KBM-7 (cell line): ENCODE measurements at regions not wholly inside any gene's neighbourhood (a gene's known extent, or its start where the extent isn't known, plus 50 kb on each side); places are given as distances from the start of the nearest gene placed in this dataset.

Source experiments
- DNase-seq: peaks from one replicate; pipeline ENCODE4 v3.0.0-alpha.2; 2015
- in situ Hi-C: fragments of 300-500 bp; cut with MboI; formaldehyde crosslinking; loops from 2 replicates; pipeline ENCODE4 v1.14.3; 2020; ENCODE audit warnings: low sequenced_read_pairs, low pct_unique_long_range_greater_than_20kb, mixed read lengths

GRCh38 chr22:48431536-48432315 lies 1395.9 kb downstream of the BRD1 start:
- no peak for DNase-seq
- in situ Hi-C loops, result no loop called here

- in situ Hi-C loops, result no loop called here
- no peak for DNase-seq
Measured at GRCh38 chr22:48431014-48431413, 1396.7 kb downstream of the BRD1 start.

- no peak for DNase-seq
- in situ Hi-C loops, result no loop called here
Measured at GRCh38 chr22:48429446-48430020, 1398.1 kb downstream of the BRD1 start.

- DNase-seq, result no peak
- in situ Hi-C loops, result no loop called here
Measured at GRCh38 chr22:48428631-48429371, 1398.9 kb downstream of the BRD1 start.

DNA sequence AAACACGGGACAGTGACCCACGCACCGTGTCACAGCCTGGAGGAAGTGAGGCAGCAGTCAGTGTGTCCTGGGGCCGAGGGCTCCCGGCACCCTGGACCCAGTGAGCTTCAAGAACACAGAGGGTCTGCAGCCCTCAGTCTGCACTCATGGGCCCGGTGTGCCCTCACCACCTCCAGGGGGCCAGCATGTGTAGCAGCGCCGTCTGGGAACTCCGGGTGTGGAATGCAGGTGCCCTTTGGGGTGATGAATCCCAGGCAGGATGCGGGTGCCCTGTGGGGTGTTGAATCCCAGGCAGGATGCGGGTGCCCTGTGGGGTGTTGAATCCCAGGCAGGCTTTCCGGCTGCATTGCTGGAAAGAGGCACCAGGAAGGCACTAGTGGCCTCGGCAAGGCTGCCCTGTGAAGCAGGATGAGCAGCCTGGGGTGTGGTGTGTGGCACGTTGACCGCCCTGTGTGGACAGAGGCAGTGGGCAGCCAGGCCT lies 1399.9 kb downstream of the BRD1 start:
- in situ Hi-C loops, result no loop called here
- DNase-seq, result no peak

- in situ Hi-C loops, result no loop called here
Measured at GRCh38 chr22:48426466-48427380, 1401.0 kb downstream of the BRD1 start.

DNA sequence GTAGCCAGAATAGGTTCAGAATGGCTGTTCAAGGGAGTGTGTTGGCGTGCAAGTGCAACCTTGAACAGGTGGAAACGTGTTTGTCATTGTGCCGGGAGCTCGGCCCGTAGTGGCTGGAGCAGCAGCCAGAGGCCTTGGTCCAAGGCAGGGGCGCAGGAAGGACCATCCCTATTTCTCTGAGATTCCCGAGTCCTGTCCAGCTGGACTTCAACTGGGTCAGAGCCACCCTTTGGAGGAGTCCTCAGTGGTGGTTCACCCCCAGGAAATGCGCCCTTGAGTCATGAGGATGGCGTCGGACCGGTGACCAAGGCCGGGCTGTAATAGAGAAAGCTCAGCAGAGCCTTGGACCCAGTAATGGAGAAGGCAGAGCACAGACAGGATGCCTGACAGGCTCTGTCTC lies 1402.0 kb downstream of the BRD1 start:
- in situ Hi-C loops, result no loop called here
- DNase-seq, result no peak

More at GRCh38 chr22:48426466-48427380, 1401.0 kb downstream of the BRD1 start:
- no peak for DNase-seq

GRCh38 chr22:48425091-48425506 lies 1402.6 kb downstream of the BRD1 start:
- in situ Hi-C loops, result no loop called here
- DNase-seq, result no peak

GRCh38 chr22:48424661-48425060 lies 1403.0 kb downstream of the BRD1 start:
- in situ Hi-C loops, result no loop called here
- DNase-seq, result no peak

DNA sequence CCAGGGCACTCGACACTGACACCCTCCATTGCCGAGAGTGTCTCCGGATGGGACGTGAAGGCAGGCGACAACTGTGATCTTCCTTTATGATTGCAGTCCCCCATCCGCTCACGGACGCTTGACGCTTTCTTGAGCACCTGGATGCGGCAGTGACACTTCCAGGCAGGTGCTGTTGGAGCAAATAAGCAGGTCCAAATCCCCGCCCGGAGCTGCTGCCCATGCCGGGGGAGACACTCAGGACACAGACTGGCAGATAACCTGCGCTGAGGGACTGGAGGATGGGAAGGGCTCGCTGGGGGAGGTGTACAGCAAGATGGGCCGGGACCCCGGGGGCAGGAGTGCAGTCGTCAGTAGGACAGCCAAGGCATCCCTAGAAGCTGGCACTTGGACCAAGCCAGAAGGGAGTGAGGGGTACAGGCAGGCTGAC lies 1403.5 kb downstream of the BRD1 start:
- in situ Hi-C loops, result no loop called here
- DNase-seq, result no peak

DNA sequence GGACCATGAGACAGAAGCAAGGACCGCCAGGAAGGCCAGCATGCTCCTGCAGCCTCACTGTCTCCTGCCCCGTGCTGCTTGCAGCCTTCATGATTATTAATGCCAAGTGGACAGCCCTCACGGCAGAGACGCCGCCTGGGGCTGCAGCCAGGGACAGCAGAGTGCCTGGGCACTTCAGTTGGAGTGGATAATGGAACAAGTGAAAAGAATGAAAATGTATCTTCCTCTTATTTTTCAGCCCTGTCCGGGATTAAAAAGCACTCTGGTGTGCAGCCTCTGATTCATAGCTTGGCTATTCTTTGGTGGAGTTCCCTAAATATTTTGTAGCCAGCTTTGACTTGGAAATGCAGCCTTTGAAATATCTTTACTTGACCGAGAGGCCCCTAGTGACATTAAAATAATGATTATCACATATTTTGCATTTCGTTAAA lies 1404.2 kb downstream of the BRD1 start:
- DNase-seq, result no peak
- in situ Hi-C loops, result no loop called here

GRCh38 chr22:48422900-48423480 lies 1404.7 kb downstream of the BRD1 start:
- no peak for DNase-seq
- in situ Hi-C loops, result no loop called here

DNA sequence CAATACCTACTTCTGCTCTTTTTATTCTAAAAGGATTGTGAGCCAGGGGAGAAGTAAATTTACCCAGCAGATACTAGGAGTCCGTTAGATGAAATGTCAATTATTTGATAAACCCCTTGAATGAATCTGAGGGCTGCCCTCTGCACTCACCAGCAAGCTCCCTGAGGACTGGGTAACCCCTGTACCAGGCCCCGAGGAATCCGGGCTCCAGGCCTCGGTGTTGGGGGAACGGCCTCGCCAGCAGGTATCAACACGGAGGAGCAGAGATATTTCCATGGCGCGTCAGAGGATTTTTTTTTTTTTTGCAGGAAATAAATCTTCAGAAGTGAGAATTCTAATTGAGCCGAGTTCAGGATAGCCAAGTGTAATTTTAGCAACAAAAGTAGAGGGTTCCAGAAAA lies 1408.8 kb downstream of the BRD1 start:
- in situ Hi-C loops, result no loop called here
- no peak for DNase-seq

- no peak for DNase-seq
- in situ Hi-C loops, result no loop called here
Measured at GRCh38 chr22:48417225-48418070, 1410.2 kb downstream of the BRD1 start.

DNA sequence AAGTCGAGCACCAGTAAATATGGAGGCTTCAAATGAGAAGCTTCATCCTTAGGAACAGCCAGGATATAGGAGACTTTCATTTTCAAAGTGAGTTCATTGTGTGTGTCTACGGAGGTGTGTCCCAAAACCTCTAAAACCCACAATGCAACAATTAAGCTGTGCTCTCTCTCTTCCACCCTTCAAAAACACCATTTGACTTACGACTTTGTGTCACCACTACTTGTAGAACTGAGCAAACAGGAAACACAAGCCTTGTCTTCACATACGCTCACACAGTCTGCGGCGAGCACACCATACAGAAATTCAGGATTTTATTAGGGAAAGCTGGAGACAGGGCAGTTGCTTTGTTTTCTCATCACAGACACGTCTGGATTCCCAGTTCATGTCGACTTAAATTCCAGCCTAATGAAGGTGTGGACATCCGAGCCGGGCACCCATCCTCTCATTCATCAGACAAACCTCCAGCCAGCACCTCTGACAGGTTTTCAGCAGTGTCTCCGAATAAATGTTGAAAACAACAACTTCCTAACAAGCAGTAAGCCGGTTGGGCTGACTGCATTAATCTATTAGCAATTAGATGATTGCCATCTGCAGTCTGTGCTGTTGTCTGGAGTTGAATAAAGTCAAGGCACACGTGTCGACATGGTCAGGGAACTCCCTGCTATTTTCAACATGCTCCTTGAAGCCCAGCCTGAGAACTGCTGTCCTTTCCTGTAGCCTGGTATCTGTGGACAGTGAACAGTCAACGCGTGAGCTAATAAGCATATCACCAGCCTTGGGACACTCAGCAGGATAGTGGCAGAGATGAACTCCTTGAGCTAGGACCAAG lies 1411.1 kb downstream of the BRD1 start:
- DNase-seq, result no peak
- in situ Hi-C loops, result no loop called here

DNA sequence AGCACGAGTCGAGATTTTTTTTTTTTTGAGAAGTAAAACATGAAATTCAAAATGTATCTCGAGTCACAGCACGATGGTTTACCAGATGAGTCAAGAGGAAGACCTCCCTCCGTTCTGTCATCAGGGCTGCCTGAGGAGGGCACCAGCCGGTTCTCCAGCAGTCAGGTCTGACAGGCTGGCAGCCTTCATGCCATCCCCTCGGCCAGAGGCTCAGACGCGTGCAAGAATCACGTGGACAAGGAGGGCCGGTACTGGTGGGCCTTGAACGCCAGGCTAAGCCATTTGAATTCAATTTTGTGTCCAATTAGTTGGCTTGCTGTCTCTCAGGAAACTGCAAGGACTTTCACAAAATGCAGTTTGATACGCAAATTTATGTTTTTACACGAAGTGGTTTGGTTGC lies 1412.2 kb downstream of the BRD1 start:
- DNase-seq, result no peak
- in situ Hi-C loops, result no loop called here

GRCh38 chr22:48414651-48415050 lies 1413.0 kb downstream of the BRD1 start:
- no peak for DNase-seq
- in situ Hi-C loops, result no loop called here
